Activated T-cell treated with anti-CD3 and anti-CD28 coated beads, Interleukin-2, amount 50 U/mL, for 72 hours (primary cell): ENCODE measurements at regions not wholly inside any gene's neighbourhood (a gene's known extent, or its start where the extent isn't known, plus 50 kb on each side); places are given as distances from the start of the nearest gene placed in this dataset.
"Not testable (repeated sequence)": the region's sequence is repeated elsewhere in the genome, so short reads cannot be mapped to it uniquely, and the experiment has no call there.

Experiments
- ATAC-seq, 2 donors: fragments of 150-1000 bp; cut with Tn5 transposase; replicated peaks in 1 of 2; 2 replicates each; pipeline ENCODE4 v1.10.0; 2021; ENCODE audit warnings: moderate library complexity in 2 of 2, mild to moderate bottlenecking in 1 of 2
- DNase-seq, 2 donors: peaks; one replicate each; pipeline ENCODE4 v3.0.0; 2021 to 2022; ENCODE audit warnings: mixed read lengths in 1 of 2
- H3K27ac Mint-ChIP-seq: one replicate; pipeline ENCODE4 v1.8.0; 2022; ENCODE audit warnings: mild to moderate bottlenecking, moderate library complexity, mixed read lengths
- H3K27me3 Mint-ChIP-seq: one replicate; pipeline ENCODE4 v1.8.0; 2022; ENCODE audit warnings: low read depth, mixed read lengths
- H3K36me3 Mint-ChIP-seq, 2 donors: one replicate each; pipeline ENCODE4 v1.8.0; 2022; ENCODE audit warnings: mixed read lengths in 2 of 2, mild to moderate bottlenecking in 1 of 2; ENCODE audit not compliant: insufficient read depth in 2 of 2
- H3K4me1 Mint-ChIP-seq: one replicate; pipeline ENCODE4 v1.8.0; 2022; ENCODE audit warnings: low read depth, mixed read lengths
- H3K4me3 Mint-ChIP-seq, 2 donors: one replicate each; pipeline ENCODE4 v1.8.0; 2022; ENCODE audit warnings: mild to moderate bottlenecking in 2 of 2, mixed read lengths in 2 of 2, moderate library complexity in 2 of 2
- H3K9me3 Mint-ChIP-seq, 2 donors: one replicate each; pipeline ENCODE4 v1.8.0; 2022; ENCODE audit warnings: mixed read lengths in 2 of 2

- no peaks in the 10 kb centered on the region for H3K9me3 Mint-ChIP-seq
- H3K36me3 Mint-ChIP-seq: no peaks in the 10 kb centered on the region
- no peak overlapping the region for H3K4me3 Mint-ChIP-seq
- H3K4me1 Mint-ChIP-seq: no peaks in the 10 kb centered on the region
- peaks cover 15% of the 10 kb centered on the region for H3K27me3 Mint-ChIP-seq
- no peak for ATAC-seq
- no peak for DNase-seq
- no peak overlapping the region for H3K27ac Mint-ChIP-seq
These were observed 315.3 kb downstream of the OTUD1 start for GRCh38 chr10:23754179-23754578.

GRCh38 chr10:23754941-23755340, 316.1 kb downstream of the OTUD1 start:
- Mint-ChIP-seq H3K27ac (no peak overlapping the region), H3K9me3 (no peaks in the 10 kb centered on the region), H3K27me3 (peaks cover 15% of the 10 kb centered on the region), H3K4me1 (no peaks in the 10 kb centered on the region), H3K4me3 (no peak overlapping the region), H3K36me3 (no peaks in the 10 kb centered on the region)
- DNase-seq (no peak), ATAC-seq (no peak)

GRCh38 chr10:23755556-23755955, 316.7 kb downstream of the OTUD1 start:
- Mint-ChIP-seq H3K27me3 (peaks cover 21% of the 10 kb centered on the region), H3K27ac (no peak overlapping the region), H3K9me3 (no peaks in the 10 kb centered on the region), H3K4me3 (no peak overlapping the region), H3K4me1 (no peaks in the 10 kb centered on the region), H3K36me3 (no peaks in the 10 kb centered on the region)
- DNase-seq: no peak
- no peak for ATAC-seq

- peaks cover 9 to 11% of the 10 kb centered on the region in 2 donors for H3K9me3 Mint-ChIP-seq
- ATAC-seq (no peak), DNase-seq (no peak)
- no peak overlapping the region for H3K27ac Mint-ChIP-seq
- no peak overlapping the region for H3K4me3 Mint-ChIP-seq
- no peaks in the 10 kb centered on the region for H3K27me3 Mint-ChIP-seq
- H3K4me1 Mint-ChIP-seq: no peaks in the 10 kb centered on the region
- H3K36me3 Mint-ChIP-seq: no peaks in the 10 kb centered on the region
These were observed 329.4 kb downstream of the OTUD1 start for GRCh38 chr10:23768281-23768680.

GRCh38 chr10:23777153-23777552, 338.3 kb downstream of the OTUD1 start:
- H3K27ac Mint-ChIP-seq: no peak overlapping the region
- H3K4me3 Mint-ChIP-seq: no peak overlapping the region
- no peaks in the 10 kb centered on the region for H3K9me3 Mint-ChIP-seq
- ATAC-seq: no peak
- no peaks in the 10 kb centered on the region for H3K27me3 Mint-ChIP-seq
- H3K4me1 Mint-ChIP-seq: no peaks in the 10 kb centered on the region
- no peak for DNase-seq
- no peaks in the 10 kb centered on the region for H3K36me3 Mint-ChIP-seq

GRCh38 chr10:23779301-23779700, 340.4 kb downstream of the OTUD1 start:
- Mint-ChIP-seq H3K9me3 (no peaks in the 10 kb centered on the region), H3K27me3 (no peaks in the 10 kb centered on the region), H3K4me1 (no peaks in the 10 kb centered on the region), H3K27ac (no peak overlapping the region), H3K36me3 (no peaks in the 10 kb centered on the region), H3K4me3 (no peak overlapping the region)
- ATAC-seq (no peak), DNase-seq (no peak)

- Mint-ChIP-seq H3K27me3 (no peaks in the 10 kb centered on the region), H3K9me3 (no peaks in the 10 kb centered on the region), H3K4me3 (no peak overlapping the region), H3K36me3 (no peaks in the 10 kb centered on the region), H3K27ac (no peak overlapping the region), H3K4me1 (no peaks in the 10 kb centered on the region)
- ATAC-seq (no peak), DNase-seq (no peak)
These were observed 341.5 kb downstream of the OTUD1 start for GRCh38 chr10:23780331-23780730.

- H3K4me1 Mint-ChIP-seq: no peaks in the 10 kb centered on the region
- DNase-seq (no peak), ATAC-seq (no peak)
- no peak overlapping the region for H3K27ac Mint-ChIP-seq
- peaks cover 7% of the 10 kb centered on the region for H3K27me3 Mint-ChIP-seq
- no peak overlapping the region for H3K4me3 Mint-ChIP-seq
- H3K36me3 Mint-ChIP-seq: no peaks in the 10 kb centered on the region
- H3K9me3 Mint-ChIP-seq: no peaks in the 10 kb centered on the region
These were observed 347.7 kb downstream of the OTUD1 start for GRCh38 chr10:23786594-23786993.

GRCh38 chr10:23793577-23793976, 354.7 kb downstream of the OTUD1 start:
- no peak for DNase-seq
- Mint-ChIP-seq H3K27ac (no peak overlapping the region), H3K4me1 (no peaks in the 10 kb centered on the region), H3K36me3 (no peaks in the 10 kb centered on the region), H3K27me3 (no peaks in the 10 kb centered on the region), H3K9me3 (peaks cover 2% of the 10 kb centered on the region in 2 donors), H3K4me3 (no peak overlapping the region)
- ATAC-seq: no peak

GRCh38 chr10:23797452-23797851, 358.6 kb downstream of the OTUD1 start:
- not testable (repeated sequence) for H3K36me3 Mint-ChIP-seq, H3K9me3 Mint-ChIP-seq, H3K4me1 Mint-ChIP-seq, DNase-seq, H3K27me3 Mint-ChIP-seq, H3K4me3 Mint-ChIP-seq, H3K27ac Mint-ChIP-seq, ATAC-seq

- DNase-seq: no peak
- H3K27me3 Mint-ChIP-seq: no peaks in the 10 kb centered on the region
- no peak overlapping the region for H3K4me3 Mint-ChIP-seq
- H3K27ac Mint-ChIP-seq: no peak overlapping the region
- H3K36me3 Mint-ChIP-seq: no peaks in the 10 kb centered on the region
- no peak for ATAC-seq
- H3K9me3 Mint-ChIP-seq: peaks cover 0 to 3% of the 10 kb centered on the region in 2 donors
- no peaks in the 10 kb centered on the region for H3K4me1 Mint-ChIP-seq
These were observed 365.2 kb downstream of the OTUD1 start for GRCh38 chr10:23804125-23804524.

- H3K36me3 Mint-ChIP-seq: no peaks in the 10 kb centered on the region
- H3K4me1 Mint-ChIP-seq: no peaks in the 10 kb centered on the region
- no peak overlapping the region for H3K27ac Mint-ChIP-seq
These were observed 374.8 kb downstream of the OTUD1 start for GRCh38 chr10:23813687-23814086.

GRCh38 chr10:23818484-23818883, 379.6 kb downstream of the OTUD1 start:
- no peaks in the 10 kb centered on the region for H3K27me3 Mint-ChIP-seq
- H3K27ac Mint-ChIP-seq: no peak overlapping the region
- DNase-seq (no peak), ATAC-seq (no peak)
- H3K9me3 Mint-ChIP-seq: no peaks in the 10 kb centered on the region
- H3K4me1 Mint-ChIP-seq: no peaks in the 10 kb centered on the region
- no peaks in the 10 kb centered on the region for H3K36me3 Mint-ChIP-seq
- no peak overlapping the region for H3K4me3 Mint-ChIP-seq

More at GRCh38 chr10:23813687-23814086, 374.8 kb downstream of the OTUD1 start:
- H3K9me3 Mint-ChIP-seq: no peaks in the 10 kb centered on the region
- ATAC-seq (no peak), DNase-seq (no peak)
- H3K27me3 Mint-ChIP-seq: no peaks in the 10 kb centered on the region
- no peak overlapping the region for H3K4me3 Mint-ChIP-seq

- Mint-ChIP-seq H3K36me3 (no peaks in the 10 kb centered on the region), H3K27me3 (no peaks in the 10 kb centered on the region), H3K4me3 (no peak overlapping the region), H3K27ac (no peak overlapping the region), H3K4me1 (no peaks in the 10 kb centered on the region), H3K9me3 (no peaks in the 10 kb centered on the region)
- ATAC-seq (no peak), DNase-seq (no peak)
These were observed 381.9 kb downstream of the OTUD1 start for GRCh38 chr10:23820792-23821191.
